ENCODE measurements at regions not wholly inside any gene's neighbourhood (a gene's known extent, or its start where the extent isn't known, plus 50 kb on each side); places are given as distances from the start of the nearest gene placed in this dataset.

DNA sequence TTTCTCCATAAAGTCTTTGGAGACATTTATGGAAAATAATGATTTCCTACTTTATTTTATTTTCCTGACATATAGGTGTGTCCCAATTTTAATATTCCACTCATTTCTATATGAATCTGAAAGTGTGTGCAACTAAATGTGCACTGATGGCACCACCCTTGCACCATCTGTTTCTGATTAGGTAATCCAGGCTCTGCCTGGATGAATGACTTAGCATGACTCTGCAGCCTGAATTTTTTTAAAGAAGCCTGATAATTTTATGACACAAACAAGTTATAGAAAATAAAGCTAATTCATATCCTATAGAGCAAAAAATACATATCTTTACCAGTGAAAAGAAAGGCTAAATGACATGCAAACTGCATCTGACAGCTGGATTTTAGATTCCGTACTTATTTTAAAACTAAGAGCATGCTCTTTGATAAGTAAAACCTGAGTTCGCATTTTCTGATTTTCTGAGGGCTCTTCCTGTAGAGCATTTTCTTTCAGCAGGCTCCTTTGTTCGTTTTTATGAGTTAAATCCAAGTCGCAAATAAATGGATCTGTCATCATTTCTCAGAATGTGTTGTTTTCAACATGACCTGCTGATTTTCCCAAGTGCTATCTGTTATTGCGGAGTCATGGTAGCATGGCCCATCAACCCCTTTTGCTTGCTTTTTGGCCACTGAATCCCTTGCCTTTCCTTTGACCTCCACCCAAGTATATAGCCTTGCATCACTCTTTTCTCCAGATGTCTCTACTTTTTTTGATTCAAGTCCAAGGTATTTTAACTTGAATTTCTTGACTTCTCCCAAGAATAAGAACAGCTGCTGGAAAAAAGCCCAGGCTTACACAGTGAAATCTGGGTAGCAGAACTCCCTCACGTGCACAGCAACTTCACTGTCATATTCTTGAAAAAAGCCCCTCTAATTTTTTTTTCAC is 52.8 kb upstream of the LYPLAL1 start:
- DNase-seq, result no peak

DNA sequence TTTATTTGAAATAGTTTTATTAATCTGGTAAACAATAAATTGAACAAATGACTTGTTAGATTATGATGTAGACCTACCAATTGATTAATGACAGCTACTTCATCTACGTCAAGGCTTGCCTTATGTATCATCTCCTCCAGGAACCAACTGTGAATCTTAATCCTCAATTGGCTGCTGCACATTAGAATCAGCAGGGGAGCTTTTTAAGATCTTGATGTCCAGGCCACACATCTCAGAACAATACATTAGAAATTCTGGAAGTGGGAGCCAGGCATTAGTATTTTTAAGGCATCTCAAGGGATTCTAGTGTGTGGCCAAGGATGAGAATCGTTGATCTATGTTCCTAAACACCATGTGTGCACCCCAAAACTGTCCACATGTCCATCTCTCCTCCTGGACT is 52.0 kb upstream of the LYPLAL1 start:
- DNase-seq, result no peak

DNA sequence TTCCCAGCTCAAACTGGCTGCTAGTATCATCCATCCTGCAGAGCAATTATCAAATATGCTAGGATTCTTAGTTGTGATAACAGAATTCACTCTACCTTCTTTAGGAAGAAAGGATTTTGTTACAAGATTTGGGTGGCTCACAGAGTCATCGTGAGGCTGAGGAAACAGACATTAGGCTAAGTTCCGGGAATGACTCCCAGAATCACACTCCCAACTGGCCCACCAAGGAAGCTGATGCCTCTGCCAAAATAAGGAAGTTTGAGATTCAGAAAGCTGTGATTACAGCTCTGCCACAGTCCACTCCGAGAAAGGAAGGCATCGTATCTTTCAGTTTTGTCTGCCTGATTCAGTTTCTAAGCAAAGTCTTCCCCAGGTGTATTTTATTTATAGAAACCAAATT is 50.6 kb upstream of the LYPLAL1 start:
- no peak for DNase-seq
